ENCODE measurements at regions not wholly inside any gene's neighbourhood (a gene's known extent, or its start where the extent isn't known, plus 50 kb on each side); places are given as distances from the start of the nearest gene placed in this dataset.

DNA sequence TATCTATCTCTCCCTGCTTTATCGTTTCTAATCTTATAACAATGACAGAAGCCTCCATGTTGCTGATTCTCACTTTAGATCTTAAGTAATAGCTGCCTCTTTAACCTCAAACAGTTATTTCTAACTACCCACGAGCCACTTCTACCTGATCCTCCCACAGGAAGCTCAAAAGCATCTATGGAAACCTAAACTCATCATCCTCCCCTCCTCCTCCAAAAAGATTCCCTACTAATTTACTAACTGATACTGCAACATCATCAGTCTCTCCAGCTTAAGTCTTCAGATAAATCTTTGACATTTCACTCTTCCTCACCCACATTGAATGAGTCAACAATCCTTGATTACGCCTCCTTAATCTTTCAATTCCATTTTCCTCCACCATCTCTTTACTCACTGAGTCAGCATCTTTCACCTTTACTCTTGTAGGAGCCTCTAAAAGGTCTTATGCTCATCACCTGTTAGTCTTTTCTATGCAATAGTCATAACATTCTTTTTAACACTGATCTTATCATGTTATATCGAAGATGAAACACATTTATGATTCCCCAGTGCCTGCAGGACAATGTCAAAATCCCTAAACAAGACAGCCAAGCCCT lies 526.7 kb upstream of the CDH4 start:
- DNase-seq = no peak

DNA sequence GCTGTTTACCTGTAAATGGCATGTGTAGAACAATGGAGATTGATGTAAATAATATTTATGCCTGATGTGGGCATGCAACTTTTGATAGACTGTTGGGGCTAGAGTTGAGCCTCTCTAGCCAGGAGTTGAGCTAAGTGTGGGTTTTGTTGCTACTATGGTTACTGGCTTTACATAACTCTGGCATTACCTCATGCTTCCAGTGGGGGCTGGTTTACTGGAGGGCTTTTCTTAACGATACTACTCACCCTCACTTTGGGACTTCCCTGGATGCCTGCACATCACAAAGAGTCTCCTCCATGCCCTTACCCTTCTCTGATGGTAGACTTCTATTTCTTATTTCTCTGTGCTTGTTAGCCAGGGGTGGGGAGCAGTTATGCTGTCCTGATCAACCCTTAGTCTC lies 524.6 kb upstream of the CDH4 start:
- DNase-seq = no peak

DNA sequence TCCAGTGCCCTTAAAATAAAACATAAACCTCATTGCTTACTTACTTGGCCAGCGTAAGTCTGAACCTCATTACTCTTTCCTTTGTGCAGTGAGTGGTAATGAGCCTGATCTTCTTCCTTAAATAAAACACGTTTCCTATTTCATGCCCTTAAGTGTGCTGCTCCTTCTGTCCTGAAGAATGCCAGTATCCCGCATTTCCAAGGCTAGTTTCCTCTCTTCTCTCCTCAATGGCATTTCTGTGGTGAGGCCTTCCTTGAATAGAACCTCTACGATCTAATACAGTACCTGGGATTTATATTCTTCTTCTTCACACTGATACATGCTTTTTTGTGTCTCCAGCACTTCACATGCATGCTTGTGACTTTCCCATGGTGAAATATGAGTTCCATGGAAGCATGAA lies 523.4 kb upstream of the CDH4 start:
- no peak for DNase-seq

DNA sequence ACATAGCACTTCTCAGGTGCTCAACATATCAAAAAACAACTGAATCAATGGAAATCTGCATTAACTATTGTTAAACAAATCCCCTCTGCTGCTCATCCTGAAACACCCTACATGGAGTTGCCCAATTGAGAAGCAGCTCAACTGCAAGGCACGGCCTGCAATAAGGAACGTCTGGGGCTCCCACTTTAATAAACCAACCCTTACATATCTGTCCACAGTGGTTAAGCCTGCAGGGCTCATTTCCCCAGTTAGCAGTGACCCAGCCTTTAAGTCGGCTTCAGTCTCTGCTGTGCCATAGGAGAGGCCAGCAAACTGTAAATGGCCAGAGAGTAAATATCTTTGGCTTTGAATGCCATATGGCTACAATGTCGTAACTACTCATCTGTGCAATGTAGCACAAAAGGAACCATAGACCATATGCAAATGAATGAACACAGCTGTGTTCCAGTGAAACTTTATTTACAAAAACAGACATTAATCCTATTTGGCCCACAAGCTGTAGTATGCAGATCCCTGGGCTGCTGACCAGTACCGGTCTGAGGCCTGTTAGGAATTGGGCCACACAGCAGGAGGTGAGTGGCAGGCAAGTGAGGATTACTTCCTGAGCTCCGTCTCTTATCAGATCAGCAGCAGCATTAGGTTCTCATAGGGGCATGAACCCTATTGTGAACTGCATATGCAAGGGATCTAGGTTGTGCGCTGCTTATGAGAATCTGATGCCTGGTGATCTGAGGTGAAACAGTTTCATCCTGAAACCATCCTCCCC lies 522.7 kb upstream of the CDH4 start:
- DNase-seq = no peak

DNA sequence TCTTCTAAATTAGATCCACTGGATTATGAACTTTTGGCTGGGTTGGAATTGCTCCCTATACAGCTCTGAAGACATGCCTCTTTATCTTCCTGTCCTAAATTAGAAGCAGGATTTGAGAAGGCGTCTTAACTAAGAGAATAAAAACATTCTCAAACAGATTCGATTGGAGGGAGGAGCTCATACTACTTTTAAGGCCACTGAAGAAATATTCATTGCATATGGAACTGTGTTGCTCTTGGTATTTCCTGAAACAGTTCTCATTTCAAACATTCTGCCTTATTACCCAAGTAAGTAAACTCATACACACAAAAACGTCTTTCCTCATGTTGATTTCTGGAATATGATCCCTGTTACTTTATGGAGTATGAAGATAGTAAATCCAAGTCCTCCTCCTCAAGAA lies 519.7 kb upstream of the CDH4 start:
- no peak for DNase-seq

DNA sequence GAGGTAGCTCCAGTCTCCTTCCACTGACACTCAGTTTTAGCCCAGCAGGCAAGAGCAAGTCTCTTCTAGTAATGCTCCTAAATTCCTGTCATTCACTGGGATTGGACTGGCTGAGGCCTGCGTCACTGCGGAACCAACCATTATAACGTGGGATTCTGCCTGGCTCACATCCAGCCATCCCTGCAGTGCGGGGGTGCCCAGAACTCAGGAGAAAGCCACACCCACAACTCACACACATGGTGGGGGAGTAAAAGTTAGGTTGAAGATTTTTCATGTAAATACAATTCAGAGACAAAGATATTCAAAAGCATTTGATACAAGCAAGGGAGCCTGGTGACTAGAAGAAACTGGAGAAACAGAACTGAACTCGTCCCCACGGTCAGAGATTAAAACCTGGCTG lies 504.0 kb upstream of the CDH4 start:
- DNase-seq = no peak

DNA sequence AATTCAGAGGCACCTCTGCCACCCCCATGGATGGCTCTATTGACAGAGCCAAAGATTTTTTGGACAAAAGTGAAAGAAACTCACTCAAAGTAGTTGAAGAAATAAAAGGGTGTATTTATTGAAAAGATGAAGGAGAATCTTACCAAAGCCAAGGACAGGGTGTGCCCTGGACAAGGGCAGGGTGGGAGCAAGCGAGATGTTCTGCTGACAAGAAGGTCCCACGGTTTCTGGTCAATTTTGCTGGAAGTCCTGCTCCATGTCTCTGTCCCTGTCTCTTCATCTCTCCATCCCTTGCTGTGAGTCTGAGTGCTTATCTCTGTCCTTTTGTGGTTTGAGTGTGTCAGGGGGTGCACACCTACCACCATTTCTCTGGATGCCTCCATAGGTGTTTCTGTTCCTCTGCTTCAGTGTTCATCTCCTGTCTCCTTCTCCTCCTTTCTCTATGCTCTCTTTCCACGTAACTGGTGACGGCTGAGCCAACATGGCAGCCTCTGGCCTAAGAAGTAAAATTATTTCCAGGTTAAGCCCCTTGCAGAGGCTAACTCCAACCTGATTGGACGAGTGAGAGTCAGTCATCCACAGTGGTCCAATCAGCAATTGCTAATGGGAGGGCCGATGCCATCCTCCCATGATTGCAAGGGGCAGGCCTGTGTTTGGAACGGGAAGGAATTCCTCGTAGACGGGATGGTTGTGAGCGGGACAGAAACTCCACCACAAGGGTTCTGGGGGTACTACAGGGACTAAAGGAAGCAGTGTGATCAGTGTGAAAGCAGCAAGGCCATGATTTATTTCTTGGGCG lies 502.1 kb upstream of the CDH4 start:
- DNase-seq = no peak

DNA sequence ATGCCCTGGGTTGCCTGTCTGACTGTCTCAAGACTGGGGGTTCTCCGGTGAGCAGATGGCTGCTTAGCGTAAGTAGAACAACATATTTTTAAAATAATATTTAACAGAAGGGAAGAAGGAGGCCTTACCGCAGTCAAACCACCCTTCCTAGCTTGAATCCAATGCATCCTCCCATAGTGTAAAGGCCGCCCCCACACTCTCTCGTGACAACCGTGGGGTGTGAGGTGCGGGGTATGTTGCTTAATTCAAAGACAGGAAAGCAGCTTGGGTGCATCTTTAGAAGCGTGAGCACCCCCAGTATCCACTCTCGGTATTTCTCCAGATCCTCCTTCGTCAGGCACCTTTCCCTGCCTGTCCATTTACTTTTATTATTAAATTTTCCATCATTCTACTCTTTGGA lies 501.2 kb upstream of the CDH4 start:
- DNase-seq = no peak

DNA sequence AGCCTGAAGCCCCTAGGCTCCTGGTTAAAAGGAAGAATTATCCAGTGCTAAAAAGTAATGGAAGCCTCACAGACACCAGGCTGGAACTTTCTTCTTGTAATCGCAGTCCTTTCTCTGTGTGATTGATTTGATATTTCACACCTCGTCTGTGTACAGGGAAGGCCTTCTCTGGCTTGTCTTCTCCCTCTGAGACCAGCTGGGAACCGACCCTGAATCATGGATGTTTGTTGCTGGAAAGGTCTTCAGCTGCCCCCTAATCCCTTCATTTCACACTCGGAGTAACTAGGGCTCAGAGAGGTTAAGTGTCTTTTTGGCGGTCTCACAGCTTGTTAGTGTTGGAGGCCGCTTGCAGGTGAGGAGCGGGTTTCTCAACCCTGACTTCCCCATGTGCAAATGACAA lies 500.2 kb upstream of the CDH4 start:
- no peak for DNase-seq

DNA sequence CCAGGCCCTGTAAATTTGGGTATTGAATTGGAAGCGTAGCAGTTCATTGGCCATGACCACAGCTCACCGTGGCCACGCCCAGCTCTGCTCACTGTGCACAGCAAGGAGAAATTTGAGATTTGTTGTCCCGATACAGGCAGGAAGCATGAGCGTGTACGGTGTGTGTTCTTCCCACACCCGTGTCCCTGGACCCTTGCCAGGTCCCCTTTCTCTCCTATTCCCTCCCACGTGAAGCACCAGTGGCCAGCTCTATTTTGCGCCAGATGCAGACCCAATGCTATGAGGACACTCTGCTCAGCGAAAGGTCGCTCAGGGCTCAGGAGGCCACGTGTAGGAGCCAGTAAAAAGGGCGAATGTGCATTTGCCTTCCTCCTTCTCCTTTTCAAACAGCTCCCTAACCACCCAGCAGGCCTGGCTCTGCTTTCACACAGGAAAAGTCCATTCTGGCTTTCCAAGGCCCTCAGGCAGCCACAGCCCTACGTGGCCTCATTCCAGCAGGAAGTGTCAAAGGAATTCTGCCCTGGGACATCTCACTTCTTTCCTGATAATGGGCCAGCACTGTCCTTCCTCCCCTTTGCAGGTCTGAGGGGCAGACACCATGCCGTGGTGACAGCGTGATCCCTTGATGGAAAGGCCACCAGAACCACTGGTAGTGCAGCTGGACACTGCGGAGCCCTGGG lies 499.2 kb upstream of the CDH4 start:
- DNase-seq = no peak

DNA sequence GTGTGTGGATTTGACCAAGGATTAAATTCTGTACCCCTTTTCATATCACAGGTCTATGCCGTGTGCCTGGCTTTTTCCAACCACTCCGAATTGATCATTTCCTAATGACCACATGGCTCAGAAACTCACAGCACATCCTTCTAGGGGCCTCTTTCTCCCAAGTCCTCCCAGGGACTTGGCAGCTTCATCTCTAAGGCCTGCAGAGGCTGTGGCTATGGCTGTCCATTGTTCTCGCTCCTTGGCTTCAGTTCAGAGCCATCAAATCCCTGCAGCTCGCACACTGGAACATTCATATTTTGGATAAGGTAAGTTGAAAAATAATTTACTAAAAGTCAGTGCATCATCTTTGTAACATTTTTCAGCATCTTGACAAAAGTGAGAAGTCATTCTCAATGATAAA lies 497.2 kb upstream of the CDH4 start:
- no peak for DNase-seq

DNA sequence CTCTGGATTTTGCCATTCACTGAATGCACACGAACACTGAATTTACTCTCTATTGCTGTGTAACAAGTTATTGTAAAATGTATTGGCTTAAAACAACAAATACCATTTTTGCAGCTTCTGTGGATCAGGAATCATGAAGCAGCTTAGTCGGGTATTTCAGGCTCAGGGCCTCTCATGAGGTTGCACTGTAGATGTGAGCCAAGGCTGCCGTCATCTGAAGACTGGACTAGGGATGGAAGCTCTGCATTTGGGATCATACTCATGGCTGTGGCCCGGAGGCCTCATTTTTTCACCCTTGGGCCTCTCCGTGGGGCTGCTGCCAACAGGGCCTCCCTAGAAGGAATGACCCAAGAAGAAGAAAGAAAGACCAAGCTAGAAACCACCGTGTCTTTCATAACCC lies 492.4 kb upstream of the CDH4 start:
- DNase-seq = no peak

DNA sequence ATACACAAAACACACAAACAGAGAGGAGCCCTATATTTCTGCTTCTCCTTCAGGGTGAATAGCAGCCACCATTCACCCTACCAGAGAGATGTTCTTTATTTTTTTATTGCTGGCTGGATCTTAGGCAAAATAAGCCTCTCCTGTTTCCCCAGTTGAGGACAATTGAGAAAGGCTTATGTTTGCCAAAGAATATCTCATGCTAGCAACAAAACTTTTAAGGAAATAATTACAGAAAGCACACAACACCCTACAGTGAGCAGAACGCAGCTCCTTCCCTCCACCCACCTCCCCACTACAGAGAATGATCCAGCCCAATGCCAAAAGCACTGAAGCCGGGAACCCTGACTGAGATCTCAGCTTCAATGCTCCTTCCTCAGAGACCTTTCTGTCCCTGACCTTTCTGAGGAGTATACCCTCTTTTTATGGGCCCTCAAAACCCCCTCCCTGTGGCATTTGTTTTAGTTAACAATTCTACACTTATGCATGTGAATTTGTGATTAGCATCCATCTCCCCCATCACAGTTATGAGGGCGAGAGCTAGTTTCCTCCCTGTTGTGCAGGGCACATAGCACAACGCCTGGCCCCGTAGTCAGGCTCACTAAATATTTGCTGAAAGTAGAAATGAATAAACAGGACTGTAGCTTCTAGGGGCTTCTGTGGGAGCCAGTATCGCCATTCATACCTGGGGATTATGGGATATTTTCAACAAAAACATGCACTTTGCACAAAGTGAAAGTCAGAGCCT lies 491.6 kb upstream of the CDH4 start:
- no peak for DNase-seq

DNA sequence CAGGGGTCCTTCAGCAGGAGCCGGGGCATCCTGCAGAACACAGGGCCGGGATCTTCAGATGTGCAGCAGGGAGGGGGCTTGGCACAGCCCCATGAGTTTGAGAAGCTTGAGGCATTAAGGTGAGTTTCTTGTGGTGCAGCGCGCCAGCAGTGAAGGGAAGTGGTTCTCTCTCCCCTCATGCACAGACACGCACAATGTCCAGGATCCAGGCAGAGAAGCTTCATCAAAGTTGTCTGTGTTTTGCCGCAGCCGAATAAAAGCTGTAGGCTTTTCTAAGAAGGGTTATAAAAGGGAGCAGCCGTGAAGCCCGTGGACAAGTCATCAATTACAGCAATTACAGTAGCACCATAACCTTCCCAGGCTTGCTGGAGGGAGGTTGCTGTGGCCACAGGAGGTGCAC lies 491.0 kb upstream of the CDH4 start:
- no peak for DNase-seq

DNA sequence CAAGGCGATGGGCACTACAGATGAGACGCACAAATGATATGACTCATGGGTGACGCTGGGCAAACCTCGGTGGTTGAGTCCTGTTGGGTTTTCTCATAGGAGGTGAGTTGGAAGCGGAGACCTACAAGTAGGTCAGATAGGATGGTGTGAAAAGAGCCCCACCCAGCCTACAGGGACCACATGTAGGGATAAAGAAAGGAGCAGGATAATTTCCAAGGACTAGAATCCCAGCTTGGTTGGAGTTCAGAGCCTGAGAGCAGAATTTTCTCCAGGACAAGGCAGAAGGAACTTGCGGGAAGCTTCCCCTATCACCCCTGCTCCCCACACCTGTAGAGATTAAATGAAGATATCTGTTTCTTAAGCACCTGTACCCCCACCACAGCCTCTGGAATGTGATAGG lies 489.7 kb upstream of the CDH4 start:
- no peak for DNase-seq

DNA sequence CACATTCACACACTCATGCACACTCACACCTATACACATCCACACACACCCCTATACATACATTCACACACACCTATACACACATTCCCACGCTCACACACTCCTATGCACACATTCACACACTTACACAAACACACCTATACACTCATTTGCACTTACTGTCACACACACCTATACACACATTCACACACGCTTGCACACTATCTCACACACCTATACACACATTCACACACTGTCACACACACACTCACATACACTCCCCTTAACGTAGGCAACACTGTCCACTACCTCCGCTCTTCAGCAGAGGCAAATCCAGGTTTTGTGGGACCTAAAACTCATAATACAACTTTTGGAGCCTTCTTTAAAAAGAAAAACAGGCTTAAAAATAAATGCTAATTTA lies 487.7 kb upstream of the CDH4 start:
- DNase-seq = no peak

DNA sequence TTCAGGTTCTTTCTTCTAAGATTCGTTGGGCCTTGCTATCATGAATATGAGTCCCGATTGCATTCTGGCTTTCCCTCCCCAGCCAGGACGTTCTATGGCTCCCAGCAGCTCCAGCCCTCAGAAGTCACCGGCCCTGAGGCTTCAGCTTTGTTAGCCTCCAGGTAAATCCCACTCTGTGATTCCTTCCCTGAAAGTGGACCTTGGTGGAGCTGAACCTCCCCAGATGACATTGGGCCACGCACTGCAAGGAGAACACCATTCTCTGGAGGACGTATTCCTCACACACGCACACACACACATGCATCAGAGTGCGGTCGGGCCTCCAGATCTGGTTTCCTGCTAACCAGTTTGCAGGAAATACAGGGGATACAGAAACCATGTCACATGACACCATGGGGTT lies 487.3 kb upstream of the CDH4 start:
- DNase-seq = no peak

DNA sequence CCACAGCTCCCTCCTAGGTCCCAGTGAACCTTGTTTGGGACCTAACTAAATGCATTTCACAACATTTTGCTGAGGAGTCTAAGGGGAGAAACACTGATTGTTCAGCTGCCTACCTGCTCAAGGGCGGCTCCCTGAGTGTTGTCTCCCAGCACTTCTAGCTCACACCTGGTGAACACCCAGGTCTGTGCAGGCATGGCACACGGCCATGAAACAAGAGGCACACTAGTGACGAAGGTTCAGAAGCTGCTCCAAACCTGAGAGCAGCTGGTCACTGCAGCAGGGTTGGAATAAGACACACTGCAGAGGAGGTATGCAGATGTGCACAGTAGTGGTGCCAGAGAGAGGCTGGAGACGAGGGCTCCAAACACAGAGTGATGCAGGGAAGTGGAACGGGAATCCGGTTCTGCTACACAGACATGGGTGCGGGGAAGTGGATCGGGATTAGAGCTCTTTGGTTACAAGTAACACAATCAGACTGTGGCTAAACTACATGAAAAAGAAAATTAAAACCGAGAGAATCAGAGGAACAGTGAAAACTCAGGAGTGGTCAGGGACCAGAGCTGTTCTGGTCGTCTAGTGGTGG lies 486.1 kb upstream of the CDH4 start:
- DNase-seq = no peak

DNA sequence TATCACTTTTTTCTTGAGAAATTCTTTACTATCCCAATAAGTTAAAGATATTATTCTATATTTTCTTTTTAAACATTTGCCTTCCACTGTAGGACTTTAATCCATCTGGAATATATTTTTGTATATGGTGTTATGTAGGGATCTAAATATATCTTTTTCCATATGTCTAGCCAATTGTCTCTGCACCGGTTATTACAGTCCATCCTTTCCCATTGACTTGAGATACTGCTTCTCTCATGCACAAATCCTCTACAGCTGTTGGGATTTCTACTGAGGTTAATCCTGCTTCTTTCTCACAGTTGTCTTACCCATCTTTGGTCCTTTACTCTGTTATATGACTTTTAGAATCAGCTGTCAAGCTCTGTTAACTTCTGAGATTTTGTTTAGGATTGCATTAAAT lies 483.8 kb upstream of the CDH4 start:
- no peak for DNase-seq

DNA sequence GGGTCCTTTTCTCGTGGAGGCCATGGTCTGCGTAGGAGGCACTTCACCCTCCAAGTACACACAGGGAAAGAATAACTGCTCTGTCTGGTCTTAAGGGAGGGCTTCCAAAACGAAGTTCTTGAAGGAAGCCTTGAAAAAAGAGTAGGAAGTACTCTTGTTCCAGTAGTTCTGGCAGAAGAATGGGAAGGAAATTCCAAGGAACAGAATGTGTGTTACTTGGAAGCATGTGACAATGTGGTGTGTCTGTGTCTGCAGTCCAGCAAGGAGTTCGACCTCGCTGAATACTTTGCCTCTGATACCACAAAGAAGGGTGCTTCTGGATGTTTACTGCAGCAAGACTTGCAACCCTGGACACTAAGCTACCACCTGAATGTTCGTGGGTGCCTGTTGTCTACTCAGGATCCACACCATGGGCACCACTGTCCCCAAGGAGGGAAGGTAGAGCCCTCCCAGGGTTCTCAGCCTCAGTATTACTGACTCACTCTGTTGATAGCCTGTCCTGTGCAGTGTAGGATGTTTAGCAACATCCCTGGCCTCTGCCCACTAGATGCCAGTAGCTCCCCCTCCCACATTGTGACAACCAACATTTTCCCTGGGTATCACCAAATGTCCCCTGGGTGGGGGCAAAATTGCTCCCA lies 471.6 kb upstream of the CDH4 start:
- DNase-seq = no peak

DNA sequence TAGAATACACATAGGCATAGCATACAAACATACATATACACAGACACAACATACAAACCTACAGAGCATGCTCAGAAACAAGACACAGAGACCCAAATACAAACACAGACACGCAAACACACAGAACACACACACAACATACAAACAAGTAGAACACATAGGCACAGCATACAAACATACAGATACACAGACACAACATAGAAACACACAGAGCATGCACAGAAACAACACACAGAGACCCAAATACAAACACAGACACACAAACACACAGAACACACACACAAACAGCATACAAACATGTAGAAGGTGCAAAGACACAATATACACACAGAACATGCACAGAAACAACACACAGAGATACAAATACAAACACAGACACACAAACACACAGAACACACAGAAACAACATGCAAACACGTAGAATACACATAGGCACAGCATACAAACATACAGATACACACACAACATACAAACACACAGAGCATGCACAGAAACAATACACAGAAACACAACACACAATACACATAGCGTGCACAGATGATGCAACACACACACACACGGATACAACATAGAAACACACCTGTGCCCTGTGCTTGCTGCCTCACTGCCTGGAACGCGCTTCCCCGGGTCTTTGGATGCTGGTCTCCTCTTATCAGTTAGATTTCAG lies 469.0 kb upstream of the CDH4 start:
- no peak for DNase-seq

DNA sequence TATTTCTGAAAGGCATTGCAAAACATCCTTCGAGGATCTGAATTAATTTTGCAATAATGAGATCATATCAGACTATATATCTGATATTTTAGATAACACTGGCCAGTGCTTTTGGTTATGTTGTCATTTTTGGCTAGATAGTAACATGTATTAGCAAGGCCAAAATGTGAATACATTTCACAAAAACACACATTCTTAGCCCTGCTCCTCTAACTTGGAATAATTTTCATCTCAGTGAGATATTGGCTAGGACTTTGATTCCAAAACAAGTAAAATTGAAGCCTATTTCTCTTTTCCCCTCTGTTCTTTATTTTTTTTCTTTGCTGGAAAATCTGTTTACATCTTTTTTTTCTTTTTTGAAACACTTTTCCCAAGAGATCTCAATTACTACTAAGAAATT lies 466.8 kb upstream of the CDH4 start:
- no peak for DNase-seq

Data from MV-4-11 (cell line).